ENCODE measurements at regions not wholly inside any gene's neighbourhood (a gene's known extent, or its start where the extent isn't known, plus 50 kb on each side); places are given as distances from the start of the nearest gene placed in this dataset.

- TF ChIP-seq POLR2A (IDR thresholded peaks at IDR 0.05) (no peak), CTCF (IDR thresholded peaks at IDR 0.05) (no peak)
These were observed 88.8 kb upstream of the GSE1 start for GRCh38 chr16:85524365-85524629.
